ENCODE measurements at regions not wholly inside any gene's neighbourhood (a gene's known extent, or its start where the extent isn't known, plus 50 kb on each side); places are given as distances from the start of the nearest gene placed in this dataset.

DNA sequence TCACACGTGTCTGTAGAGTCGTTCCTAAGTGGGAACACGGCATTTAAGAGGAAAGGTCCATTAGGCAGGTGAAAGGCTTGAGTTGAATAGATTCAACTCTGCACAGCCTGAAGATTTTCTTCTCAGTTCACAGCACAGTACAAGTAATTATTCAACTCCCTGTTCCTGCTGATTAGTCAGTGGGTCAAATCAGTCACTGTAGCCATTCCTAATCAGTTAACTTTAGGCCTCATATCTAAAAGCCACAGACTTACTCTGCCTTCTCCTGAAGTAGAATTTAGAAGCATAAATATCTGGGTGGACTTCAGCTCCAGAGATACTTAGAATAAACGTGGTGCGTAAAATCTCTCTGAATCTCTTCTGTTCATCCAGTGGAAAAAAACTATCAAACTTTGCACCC lies 872.4 kb downstream of the C6orf118 start:
- DNase-seq = no peak

- DNase-seq = no peak
Measured at GRCh38 chr6:164427728-164428402, 881.5 kb downstream of the C6orf118 start.

DNA sequence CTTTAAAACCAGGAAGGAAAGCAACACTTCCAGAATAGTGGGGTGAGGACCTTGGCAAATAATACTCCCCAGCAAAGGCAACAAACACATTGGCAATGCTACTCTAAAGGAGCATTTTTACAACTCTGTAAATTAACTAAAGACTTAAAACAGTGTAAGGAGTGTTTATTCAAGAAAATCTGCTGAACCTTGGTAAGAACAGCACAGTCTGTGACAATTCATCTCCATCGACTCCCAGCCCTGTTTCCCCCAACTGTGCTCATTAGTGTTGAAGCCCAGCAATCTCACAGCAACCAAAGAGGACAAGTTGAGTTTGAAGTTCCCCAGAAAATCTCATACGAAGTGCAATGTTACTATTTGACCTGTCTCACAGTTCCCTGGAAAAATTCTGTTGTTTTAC lies 884.9 kb downstream of the C6orf118 start:
- no peak for DNase-seq

- DNase-seq = no peak
Measured at GRCh38 chr6:164419099-164419498, 890.3 kb downstream of the C6orf118 start.

- DNase-seq = no peak
Measured at GRCh38 chr6:164418262-164418588, 891.2 kb downstream of the C6orf118 start.

- DNase-seq = no peak
Measured at GRCh38 chr6:164417537-164418261, 891.7 kb downstream of the C6orf118 start.

- no peak for DNase-seq
Measured at GRCh38 chr6:164415832-164416563, 893.4 kb downstream of the C6orf118 start.

DNA sequence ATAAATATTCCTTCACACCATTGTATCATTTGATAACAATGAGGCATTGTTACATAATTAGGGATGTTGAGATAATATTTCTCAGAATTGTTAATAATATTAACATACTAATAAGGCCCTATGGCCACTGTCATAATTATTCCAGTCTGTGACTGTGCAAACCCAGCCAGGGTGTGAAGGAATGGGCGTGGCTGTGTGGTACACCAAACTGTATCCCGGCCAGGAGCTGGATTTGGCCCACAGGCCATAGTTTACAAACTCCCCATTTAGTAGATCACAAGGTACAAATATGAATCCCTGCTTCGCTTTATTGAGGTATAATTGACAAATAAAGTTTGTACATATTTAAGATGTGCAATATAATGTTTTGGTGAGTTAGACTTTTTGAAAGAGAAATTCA lies 894.7 kb downstream of the C6orf118 start:
- no peak for DNase-seq

GRCh38 chr6:164412566-164412965 lies 896.8 kb downstream of the C6orf118 start:
- no peak for DNase-seq

DNA sequence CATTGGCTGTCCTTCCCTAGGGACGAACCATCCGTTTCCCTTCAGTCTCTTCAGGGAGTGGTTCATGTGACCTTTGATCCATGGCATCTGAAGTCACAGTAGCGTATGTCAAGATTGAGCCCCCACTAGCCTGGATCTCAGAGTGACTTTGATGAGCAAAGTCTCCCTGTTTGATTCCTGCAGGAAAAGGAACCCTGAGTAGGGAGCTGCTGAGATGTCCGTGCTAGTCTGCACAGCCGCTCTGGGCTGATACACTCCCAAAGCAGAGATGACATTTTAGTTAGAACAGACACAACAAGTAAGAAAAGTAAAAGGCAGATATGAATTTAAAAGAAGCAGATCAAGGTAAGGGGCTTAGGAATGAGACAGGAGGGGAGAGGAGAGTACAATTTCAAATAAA lies 899.4 kb downstream of the C6orf118 start:
- DNase-seq = no peak

GRCh38 chr6:164409309-164410009 lies 899.9 kb downstream of the C6orf118 start:
- no peak for DNase-seq

GRCh38 chr6:164408868-164409267 lies 900.5 kb downstream of the C6orf118 start:
- no peak for DNase-seq

- no peak for DNase-seq
Measured at GRCh38 chr6:164404812-164405488, 904.5 kb downstream of the C6orf118 start.

- no peak for DNase-seq
Measured at GRCh38 chr6:164401871-164402270, 907.5 kb downstream of the C6orf118 start.

- no peak for DNase-seq
Measured at GRCh38 chr6:164398647-164399046, 910.8 kb downstream of the C6orf118 start.

- DNase-seq = no peak
Measured at GRCh38 chr6:164396071-164397047, 913.0 kb downstream of the C6orf118 start.

DNA sequence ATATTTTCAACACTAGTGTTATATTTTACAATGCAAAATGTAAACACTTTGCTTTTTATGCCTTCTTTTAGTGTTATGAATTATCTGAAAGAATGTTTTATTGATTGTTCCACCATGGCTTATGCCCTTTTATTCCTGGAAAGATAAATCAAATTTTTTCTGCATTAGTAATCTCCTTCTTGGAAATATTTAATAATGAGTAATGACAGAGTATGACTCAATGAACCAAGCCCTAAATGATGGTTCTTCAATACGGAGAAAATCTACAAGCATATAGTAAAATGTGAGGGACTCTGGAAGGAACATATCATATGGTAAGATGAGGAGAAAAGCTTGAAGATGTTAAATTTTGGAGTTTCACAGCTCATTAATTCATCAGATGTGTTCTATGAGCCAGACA lies 929.6 kb downstream of the C6orf118 start:
- DNase-seq = no peak

DNA sequence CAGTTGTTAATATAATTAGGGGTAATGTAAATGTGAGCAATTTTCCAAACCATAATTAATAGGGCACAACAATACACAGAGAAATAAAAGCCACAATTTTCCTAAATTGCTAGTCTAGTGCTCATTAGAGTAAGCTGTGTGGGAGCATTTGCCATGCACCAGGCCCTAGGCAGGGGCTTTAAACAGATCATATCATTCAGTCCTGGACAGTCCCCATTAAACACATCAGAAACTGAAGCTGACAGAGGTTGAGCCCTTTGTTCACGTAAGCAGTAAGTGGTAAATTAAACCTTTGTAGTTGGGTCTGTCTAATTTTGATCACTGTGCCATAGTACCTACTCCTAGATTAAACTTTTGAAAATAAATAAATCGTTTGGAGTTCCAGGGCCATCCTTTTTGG lies 931.1 kb downstream of the C6orf118 start:
- no peak for DNase-seq

GRCh38 chr6:164377348-164377918 lies 932.0 kb downstream of the C6orf118 start:
- no peak for DNase-seq

GRCh38 chr6:164370773-164371172 lies 938.6 kb downstream of the C6orf118 start:
- DNase-seq = no peak

GRCh38 chr6:164359441-164359840 lies 944.9 kb downstream of the QKI start:
- DNase-seq = no peak

Data from right kidney (tissue), 1 donor.